ENCODE measurements at regions not wholly inside any gene's neighbourhood (a gene's known extent, or its start where the extent isn't known, plus 50 kb on each side); places are given as distances from the start of the nearest gene placed in this dataset.

DNA sequence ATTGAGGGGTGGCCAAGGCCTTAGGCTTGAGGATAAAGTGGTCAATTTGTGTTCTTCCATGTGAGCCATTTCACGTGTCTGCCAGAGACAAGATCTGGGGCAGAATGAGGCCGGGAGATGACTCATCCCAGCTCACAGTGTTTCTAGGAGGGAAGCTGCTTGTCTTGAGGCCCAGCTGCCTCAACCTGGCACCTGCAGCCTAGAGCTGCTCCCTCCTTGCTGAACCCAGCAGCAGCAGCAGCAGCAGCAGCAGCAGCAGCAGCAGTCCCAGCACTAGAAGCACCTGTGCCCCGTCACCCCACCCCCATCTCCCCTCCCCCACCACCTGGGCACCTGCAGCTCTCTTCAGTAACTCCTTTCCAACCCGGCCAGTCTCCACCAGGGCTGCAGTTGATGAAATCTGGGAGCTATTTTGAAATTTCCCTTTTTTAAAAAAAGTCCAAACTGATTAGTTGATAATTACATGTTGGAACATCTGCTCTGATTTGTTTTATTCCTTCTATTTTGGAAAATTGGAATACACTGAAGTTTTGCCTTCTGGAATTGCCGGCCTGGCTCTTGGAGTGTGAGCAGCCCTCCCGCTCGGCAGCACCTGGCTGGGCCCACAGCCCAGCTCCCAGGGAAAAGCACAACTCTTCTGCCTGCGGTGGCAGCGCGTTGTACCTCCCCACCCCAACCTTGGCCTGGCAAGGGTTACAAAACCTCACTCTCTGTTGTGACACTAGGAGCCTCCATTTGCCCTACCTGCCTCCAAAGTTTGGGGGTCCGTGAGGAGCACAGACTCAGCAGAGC, 143.5 kb downstream of the NXPE2 start:
- no peak for TF ChIP-seq EZH2phosphoT487 (IDR thresholded peaks at IDR 0.05; ENCODE audit: borderline replicate concordance, low read length)
- TF ChIP-seq CTCF (IDR thresholded peaks at IDR 0.05; ENCODE audit: low read depth, low read length, poor library complexity, severe bottlenecking) = no peak

DNA sequence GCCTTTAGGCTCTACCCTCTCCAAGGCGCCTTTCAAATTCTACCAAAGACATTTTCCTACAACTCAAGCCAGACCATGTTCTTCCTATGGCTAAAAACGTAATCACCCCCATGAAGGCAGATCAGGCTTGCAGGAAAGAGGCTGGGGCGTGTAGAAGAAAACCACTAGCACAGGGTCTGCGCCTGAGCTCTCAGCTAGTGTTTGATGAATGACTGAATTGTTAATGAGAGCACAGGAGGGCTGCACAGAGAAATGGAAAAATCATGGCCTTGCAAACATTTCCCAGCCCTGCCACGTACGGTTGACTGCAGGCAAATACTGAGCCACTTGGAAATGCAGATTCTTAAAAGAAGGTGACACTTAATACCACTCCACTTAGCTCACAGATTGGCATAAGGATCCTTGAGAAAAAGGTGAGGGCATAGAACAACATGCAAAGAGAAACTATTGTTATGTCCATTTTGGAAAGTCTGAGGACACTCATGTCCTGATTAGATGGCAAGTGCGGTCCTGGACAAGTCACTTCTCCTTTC, 148.6 kb downstream of the NXPE2 start:
- Histone ChIP-seq H3K9me2 (replicated peaks; ENCODE audit: control insufficient read depth, low read length) (no peaks in the 10 kb centered on the region), H3K27me3 (ENCODE audit: control insufficient read depth, low read length) (no peaks in the 10 kb centered on the region), H4K20me1 (ENCODE audit: control insufficient read depth, insufficient read depth, low read depth, low read length) (no peaks in the 10 kb centered on the region), H3F3A (ENCODE audit: control insufficient read depth, insufficient read depth) (no peaks in the 10 kb centered on the region), H3K79me2 (ENCODE audit: control insufficient read depth, low read length) (no peaks in the 10 kb centered on the region), H3K4me3 (ENCODE audit: low read length) (no peak overlapping the region), H3K36me3 (ENCODE audit: control insufficient read depth, low read length) (no peaks in the 10 kb centered on the region), H3K4me2 (ENCODE audit: low read length) (no peak overlapping the region), H3K4me1 (ENCODE audit: control insufficient read depth, low read length) (no peaks in the 10 kb centered on the region), H3K27ac (ENCODE audit: low read depth, low read length) (no peak overlapping the region), H3K9me3 (ENCODE audit: control insufficient read depth, insufficient read depth, low read length) (no peaks in the 10 kb centered on the region)
- TF ChIP-seq CTCF (IDR thresholded peaks at IDR 0.05; ENCODE audit: low read depth, low read length, poor library complexity, severe bottlenecking) = no peak
- no peak for TF ChIP-seq EZH2phosphoT487 (IDR thresholded peaks at IDR 0.05; ENCODE audit: borderline replicate concordance, low read length)

More for the DNA sequence above, 143.5 kb downstream of the NXPE2 start:
- H4K20me1 ChIP-seq (ENCODE audit: control insufficient read depth, insufficient read depth, low read depth, low read length) = no peaks in the 10 kb centered on the region
- H3K36me3 ChIP-seq (ENCODE audit: control insufficient read depth, low read length) = no peaks in the 10 kb centered on the region
- no peaks in the 10 kb centered on the region for H3K4me1 ChIP-seq (ENCODE audit: control insufficient read depth, low read length)
- no peak overlapping the region for H3K4me2 ChIP-seq (ENCODE audit: low read length)
- no peak overlapping the region for H3K4me3 ChIP-seq (ENCODE audit: low read length)
- no peaks in the 10 kb centered on the region for H3F3A ChIP-seq (ENCODE audit: control insufficient read depth, insufficient read depth)
- H3K27ac ChIP-seq (ENCODE audit: low read depth, low read length) = no peak overlapping the region
- no peaks in the 10 kb centered on the region for H3K9me3 ChIP-seq (ENCODE audit: control insufficient read depth, insufficient read depth, low read length)
- H3K9me2 ChIP-seq (replicated peaks; ENCODE audit: control insufficient read depth, low read length) = no peaks in the 10 kb centered on the region
- H3K79me2 ChIP-seq (ENCODE audit: control insufficient read depth, low read length) = no peaks in the 10 kb centered on the region
- no peaks in the 10 kb centered on the region for H3K27me3 ChIP-seq (ENCODE audit: control insufficient read depth, low read length)

DNA sequence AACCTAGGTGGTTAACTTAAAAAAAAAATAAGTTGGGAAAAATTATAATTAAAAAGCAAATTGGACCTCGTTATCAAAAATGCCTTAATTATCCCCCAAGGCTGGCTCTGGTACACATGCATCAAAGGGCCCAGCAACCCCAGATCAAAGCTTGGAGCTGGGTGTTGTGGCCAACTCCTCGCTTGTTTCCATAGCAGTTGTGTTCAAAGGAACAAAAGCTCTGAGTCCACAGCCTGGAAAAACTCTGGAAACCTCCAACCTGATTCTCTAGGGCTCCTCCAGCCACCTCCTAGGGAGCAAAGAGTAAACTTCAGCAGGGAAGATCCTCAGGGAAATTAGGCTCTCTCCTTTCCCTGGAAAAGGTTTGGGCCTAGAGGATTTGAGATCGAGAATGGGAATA, 149.4 kb downstream of the NXPE2 start:
- Histone ChIP-seq H3F3A (ENCODE audit: control insufficient read depth, insufficient read depth) (no peaks in the 10 kb centered on the region), H3K27me3 (ENCODE audit: control insufficient read depth, low read length) (no peaks in the 10 kb centered on the region), H3K4me2 (ENCODE audit: low read length) (no peak overlapping the region), H3K27ac (ENCODE audit: low read depth, low read length) (no peak overlapping the region), H4K20me1 (ENCODE audit: control insufficient read depth, insufficient read depth, low read depth, low read length) (no peaks in the 10 kb centered on the region), H3K9me3 (ENCODE audit: control insufficient read depth, insufficient read depth, low read length) (no peaks in the 10 kb centered on the region), H3K4me3 (ENCODE audit: low read length) (no peak overlapping the region), H3K36me3 (ENCODE audit: control insufficient read depth, low read length) (no peaks in the 10 kb centered on the region), H3K4me1 (ENCODE audit: control insufficient read depth, low read length) (no peaks in the 10 kb centered on the region), H3K9me2 (replicated peaks; ENCODE audit: control insufficient read depth, low read length) (no peaks in the 10 kb centered on the region), H3K79me2 (ENCODE audit: control insufficient read depth, low read length) (no peaks in the 10 kb centered on the region)
- no peak for TF ChIP-seq EZH2phosphoT487 (IDR thresholded peaks at IDR 0.05; ENCODE audit: borderline replicate concordance, low read length)
- no peak for TF ChIP-seq CTCF (IDR thresholded peaks at IDR 0.05; ENCODE audit: low read depth, low read length, poor library complexity, severe bottlenecking)
